ENCODE measurements at regions not wholly inside any gene's neighbourhood (a gene's known extent, or its start where the extent isn't known, plus 50 kb on each side); places are given as distances from the start of the nearest gene placed in this dataset.

DNA sequence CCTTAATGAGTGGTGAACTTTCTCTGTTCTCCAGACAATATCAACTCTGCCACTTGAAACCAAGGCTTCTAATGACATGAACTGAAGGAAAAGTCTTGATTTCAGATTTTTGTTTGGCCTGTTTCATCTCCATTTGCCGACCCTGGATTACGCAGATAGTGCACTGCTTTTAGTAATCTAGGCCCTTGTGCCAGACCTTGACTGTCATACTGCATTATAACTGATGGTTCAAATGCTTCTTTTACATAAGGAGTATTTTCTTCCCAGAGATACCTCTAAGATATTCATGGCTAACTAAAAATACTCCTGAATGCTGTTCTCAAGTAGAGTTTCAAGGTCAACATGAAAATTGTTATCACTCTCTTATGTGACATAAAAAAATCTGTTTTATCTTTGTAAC is 238.7 kb upstream of the SEMA6A start:
- Histone ChIP-seq H3K27me3 (replicated peaks) (no peaks in the 10 kb centered on the region; the same call in 1 of the 2 replicates), H3K27ac (no peak overlapping the region), H3K36me3 (no peaks in the 10 kb centered on the region), H3K4me1 (replicated peaks) (no peaks in the 10 kb centered on the region), H3K4me3 (no peak overlapping the region), H3K9me3 (replicated peaks) (peaks cover 2% of the 10 kb centered on the region; the same call in 1 of the 2 replicates)
- DNase-seq (ENCODE audit: low read depth in 1 of 2, low spot score in 2 of 2): no peak

DNA sequence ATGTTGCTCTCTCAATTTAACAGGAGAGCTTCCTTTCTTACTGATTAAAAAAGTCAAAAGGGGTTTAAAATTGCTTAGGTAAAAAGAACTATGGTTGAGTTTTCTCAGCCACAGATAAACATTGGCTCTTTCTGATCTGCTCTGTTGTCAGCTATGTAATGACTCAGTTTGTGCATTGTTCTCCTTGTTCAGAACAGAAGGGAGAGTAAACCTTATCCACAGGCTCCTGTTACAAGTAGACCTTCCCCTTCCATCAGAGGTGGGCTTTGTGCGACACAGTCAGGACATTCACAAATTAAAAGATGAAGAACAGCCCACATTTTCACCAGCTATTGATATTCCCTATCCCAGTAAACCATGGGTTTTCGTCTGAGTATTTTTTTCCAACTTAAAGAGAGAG is 236.3 kb upstream of the SEMA6A start:
- DNase-seq (ENCODE audit: low read depth in 1 of 2, low spot score in 2 of 2): no peak
- Histone ChIP-seq H3K27ac (no peak overlapping the region), H3K9me3 (replicated peaks) (peaks cover 2% of the 10 kb centered on the region; the same call in 1 of the 2 replicates), H3K27me3 (replicated peaks) (no peaks in the 10 kb centered on the region; the same call in 1 of the 2 replicates), H3K4me3 (no peak overlapping the region), H3K36me3 (no peaks in the 10 kb centered on the region), H3K4me1 (replicated peaks) (no peaks in the 10 kb centered on the region)

DNA sequence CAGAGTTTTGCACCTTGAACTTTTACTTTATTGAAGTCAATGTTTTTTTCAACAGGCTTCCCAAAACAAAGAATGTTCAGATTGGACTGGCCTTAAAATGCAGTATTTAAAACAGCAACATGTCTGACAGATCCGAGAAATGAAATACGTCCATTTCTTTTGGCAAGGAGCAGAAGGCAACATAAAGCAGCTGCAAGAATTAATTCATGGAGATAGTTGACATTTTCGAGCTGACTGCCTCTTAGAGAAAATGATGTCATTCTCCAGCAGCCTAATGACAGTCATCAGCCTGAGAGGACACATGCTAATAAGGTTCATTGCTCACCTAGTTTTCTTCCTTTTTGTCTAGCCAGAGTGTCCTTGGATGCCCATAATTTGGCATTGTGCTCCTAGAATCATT is 232.2 kb upstream of the SEMA6A start:
- Histone ChIP-seq H3K4me1 (replicated peaks) (no peaks in the 10 kb centered on the region), H3K4me3 (no peak overlapping the region), H3K27me3 (replicated peaks) (no peaks in the 10 kb centered on the region; the same call in 1 of the 2 replicates), H3K36me3 (no peaks in the 10 kb centered on the region), H3K27ac (no peak overlapping the region), H3K9me3 (replicated peaks) (peaks cover 9% of the 10 kb centered on the region; the same call in 1 of the 2 replicates)
- no peak for DNase-seq (ENCODE audit: low read depth in 1 of 2, low spot score in 2 of 2)

DNA sequence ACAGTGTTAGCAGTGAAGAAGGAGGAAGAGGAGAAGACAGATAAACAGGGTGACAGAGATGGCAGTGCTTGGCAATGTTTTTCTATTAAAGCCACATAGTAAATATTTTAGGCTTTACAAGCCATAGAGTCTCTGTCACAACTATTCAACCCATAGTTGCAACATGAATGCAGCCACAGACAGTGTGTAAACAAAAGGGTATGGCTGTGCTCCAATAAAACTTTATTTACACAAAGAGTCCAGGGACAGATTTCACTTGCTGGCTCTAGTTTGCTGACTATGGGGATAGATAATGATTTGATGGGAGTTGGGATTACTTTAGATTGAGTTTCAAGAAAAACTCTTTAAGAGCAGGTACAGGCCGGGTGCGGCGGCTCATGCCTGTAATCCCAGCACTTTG is 224.8 kb upstream of the SEMA6A start:
- Histone ChIP-seq H3K27ac (no peak overlapping the region), H3K4me3 (no peak overlapping the region)

DNA sequence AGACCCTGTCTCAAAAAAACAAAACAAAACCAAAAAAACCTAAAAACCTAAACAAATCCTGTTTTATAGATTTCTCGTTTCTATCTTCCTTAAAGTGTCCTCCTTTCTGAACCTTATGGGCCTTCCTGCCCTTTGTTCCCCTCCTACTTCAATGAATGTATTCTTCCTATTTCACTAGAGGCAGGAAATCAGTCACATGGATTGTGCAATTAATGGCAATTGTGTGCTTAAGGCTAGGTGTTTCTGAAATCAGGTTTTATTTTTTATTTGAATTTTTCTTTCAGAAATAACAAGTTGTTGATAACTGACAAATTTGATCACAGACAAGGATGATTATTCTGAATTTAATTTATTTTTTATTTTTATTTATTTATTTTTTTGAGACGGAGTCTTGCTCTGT is 220.6 kb upstream of the SEMA6A start:
- Histone ChIP-seq H3K4me1 (replicated peaks) (no peaks in the 10 kb centered on the region), H3K9me3 (replicated peaks) (peaks cover 3% of the 10 kb centered on the region), H3K27ac (no peak overlapping the region), H3K27me3 (replicated peaks) (no peaks in the 10 kb centered on the region), H3K4me3 (no peak overlapping the region), H3K36me3 (no peaks in the 10 kb centered on the region)
- DNase-seq (ENCODE audit: low read depth in 1 of 2, low spot score in 2 of 2): no peak

More for the DNA sequence above, 224.8 kb upstream of the SEMA6A start:
- DNase-seq (ENCODE audit: low read depth in 1 of 2, low spot score in 2 of 2): no peak
- Histone ChIP-seq H3K4me1 (replicated peaks) (no peaks in the 10 kb centered on the region), H3K36me3 (no peaks in the 10 kb centered on the region), H3K9me3 (replicated peaks) (peaks cover 4% of the 10 kb centered on the region), H3K27me3 (replicated peaks) (no peaks in the 10 kb centered on the region)

DNA sequence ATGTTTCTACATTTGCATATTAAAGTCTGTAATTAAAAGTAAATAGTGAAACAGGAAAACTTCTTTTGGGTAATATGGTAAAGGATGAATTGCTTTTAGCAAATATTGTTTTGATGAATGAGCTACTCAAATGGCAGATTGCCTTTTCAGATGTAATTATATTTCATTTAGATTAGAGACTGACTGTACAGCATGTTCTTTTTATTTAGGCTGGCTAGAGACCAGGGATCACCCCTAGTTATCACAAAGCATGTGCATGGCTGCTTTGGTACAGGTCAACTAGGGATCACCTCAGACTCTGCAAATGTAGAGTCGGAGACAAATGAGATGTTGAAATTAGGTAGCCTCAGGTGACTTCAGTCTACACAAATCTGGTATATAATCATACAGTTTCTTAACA is 214.9 kb upstream of the SEMA6A start:
- Histone ChIP-seq H3K27ac (no peak overlapping the region), H3K4me3 (no peak overlapping the region), H3K36me3 (no peaks in the 10 kb centered on the region), H3K27me3 (replicated peaks) (no peaks in the 10 kb centered on the region), H3K4me1 (replicated peaks) (no peaks in the 10 kb centered on the region), H3K9me3 (replicated peaks) (peaks cover 3% of the 10 kb centered on the region)
- DNase-seq (ENCODE audit: low read depth in 1 of 2, low spot score in 2 of 2): no peak

DNA sequence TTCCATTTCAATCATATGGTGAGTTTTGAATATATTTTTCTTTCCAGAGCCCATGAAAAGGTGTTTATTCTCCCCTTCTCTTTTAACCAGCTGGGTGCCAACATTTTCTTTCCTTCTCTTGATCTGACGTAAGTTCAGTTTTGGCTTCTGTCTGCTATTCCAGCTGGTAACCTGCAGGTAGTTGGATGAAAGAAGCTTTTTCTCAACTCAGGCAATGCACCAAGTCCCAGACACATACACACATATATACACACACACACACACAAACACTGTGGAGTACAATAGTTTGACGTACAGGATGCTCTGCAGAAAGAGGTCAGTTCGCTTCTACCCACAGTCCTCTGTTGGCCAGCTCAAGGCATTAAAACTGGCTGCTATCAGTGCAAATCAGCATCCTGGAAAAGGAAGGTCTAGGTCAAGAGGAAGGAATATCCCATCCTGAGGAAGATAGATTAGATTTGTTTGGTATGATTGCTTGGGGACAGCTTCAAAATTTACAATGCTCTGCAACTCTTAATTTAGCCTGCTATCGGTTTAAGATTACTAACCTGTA is 214.3 kb upstream of the SEMA6A start:
- H3K4me1 ChIP-seq (replicated peaks): no peaks in the 10 kb centered on the region
- no peak for DNase-seq (ENCODE audit: low read depth in 1 of 2, low spot score in 2 of 2)
- no peak overlapping the region for H3K27ac ChIP-seq
- no peak overlapping the region for H3K4me3 ChIP-seq
- H3K27me3 ChIP-seq (replicated peaks): no peaks in the 10 kb centered on the region
- H3K36me3 ChIP-seq: no peaks in the 10 kb centered on the region
- no peaks in the 10 kb centered on the region; the same call in none of the 2 replicates for H3K9me3 ChIP-seq (replicated peaks)

DNA sequence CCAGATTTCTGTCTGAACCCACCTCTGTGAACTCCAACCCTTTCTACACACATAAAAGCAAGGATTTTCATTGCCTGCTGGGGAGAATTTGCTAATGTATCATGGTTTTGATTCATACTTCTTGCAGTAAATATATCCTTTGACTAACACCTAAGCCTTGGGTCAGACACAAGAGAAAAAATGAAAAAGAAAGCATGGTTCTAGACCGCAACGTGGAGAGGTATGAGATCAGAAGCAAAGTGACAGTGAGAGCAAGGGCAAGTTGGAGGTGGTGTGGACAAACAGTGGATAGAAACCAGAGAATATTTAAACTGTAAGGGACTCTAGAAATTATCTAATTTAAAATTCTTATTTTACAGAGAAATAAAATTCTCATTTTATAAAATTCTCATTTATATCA is 212.9 kb upstream of the SEMA6A start:
- Histone ChIP-seq H3K4me3 (no peak overlapping the region), H3K27me3 (replicated peaks) (no peaks in the 10 kb centered on the region), H3K36me3 (no peaks in the 10 kb centered on the region), H3K4me1 (replicated peaks) (no peaks in the 10 kb centered on the region), H3K27ac (no peak overlapping the region), H3K9me3 (replicated peaks) (peaks cover 2% of the 10 kb centered on the region)
- no peak for DNase-seq (ENCODE audit: low read depth in 1 of 2, low spot score in 2 of 2)

DNA sequence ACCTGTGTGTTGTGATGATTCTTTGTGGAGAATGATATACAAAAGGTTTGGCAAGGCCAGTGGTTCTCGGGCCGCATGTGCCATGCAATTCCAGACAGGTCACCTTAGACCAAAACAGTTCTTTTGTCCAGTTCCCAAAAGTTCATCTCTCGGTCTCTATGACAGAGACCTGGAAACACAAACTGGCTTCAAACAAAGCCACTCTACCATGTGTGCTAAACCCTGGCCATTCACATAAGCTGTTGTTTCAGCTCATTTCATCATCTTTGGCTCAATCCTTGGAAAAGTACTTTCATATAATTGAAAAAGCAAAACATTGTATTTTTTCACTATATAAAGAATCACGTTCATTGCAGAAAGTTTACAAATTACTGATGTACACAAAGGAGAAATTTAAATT is 210.5 kb upstream of the SEMA6A start:
- no peak for DNase-seq (ENCODE audit: low read depth in 1 of 2, low spot score in 2 of 2)
- Histone ChIP-seq H3K4me3 (no peak overlapping the region), H3K36me3 (no peaks in the 10 kb centered on the region), H3K27me3 (replicated peaks) (no peaks in the 10 kb centered on the region), H3K4me1 (replicated peaks) (no peaks in the 10 kb centered on the region), H3K9me3 (replicated peaks) (peaks cover 2% of the 10 kb centered on the region), H3K27ac (no peak overlapping the region)

DNA sequence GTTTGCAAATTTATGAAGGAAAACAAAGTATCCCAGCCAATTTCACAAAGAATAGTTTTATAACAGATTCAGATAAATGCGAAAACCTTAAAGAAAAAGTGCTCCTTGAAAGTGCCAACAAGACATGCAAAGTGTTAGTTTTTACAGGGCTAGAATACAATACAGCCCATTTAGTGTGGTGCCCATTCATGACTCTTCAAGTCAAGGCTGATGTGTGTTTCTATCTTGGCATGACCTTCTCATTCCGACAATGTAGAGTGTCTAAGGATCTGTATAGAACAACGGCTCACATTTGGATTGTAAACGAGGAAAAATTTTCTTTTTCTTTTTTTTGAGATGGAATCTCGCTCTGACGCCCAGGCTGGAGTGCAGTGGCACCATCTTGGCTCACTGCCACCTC is 205.2 kb upstream of the SEMA6A start:
- H3K4me3 ChIP-seq: no peak overlapping the region
- DNase-seq (ENCODE audit: low read depth in 1 of 2, low spot score in 2 of 2): no peak
- no peaks in the 10 kb centered on the region for H3K36me3 ChIP-seq
- no peaks in the 10 kb centered on the region; the same call in 1 of the 2 replicates for H3K4me1 ChIP-seq (replicated peaks)
- H3K27me3 ChIP-seq (replicated peaks): no peaks in the 10 kb centered on the region
- H3K27ac ChIP-seq: no peak overlapping the region
- H3K9me3 ChIP-seq (replicated peaks): peaks cover 6% of the 10 kb centered on the region; the same call in 1 of the 2 replicates

DNA sequence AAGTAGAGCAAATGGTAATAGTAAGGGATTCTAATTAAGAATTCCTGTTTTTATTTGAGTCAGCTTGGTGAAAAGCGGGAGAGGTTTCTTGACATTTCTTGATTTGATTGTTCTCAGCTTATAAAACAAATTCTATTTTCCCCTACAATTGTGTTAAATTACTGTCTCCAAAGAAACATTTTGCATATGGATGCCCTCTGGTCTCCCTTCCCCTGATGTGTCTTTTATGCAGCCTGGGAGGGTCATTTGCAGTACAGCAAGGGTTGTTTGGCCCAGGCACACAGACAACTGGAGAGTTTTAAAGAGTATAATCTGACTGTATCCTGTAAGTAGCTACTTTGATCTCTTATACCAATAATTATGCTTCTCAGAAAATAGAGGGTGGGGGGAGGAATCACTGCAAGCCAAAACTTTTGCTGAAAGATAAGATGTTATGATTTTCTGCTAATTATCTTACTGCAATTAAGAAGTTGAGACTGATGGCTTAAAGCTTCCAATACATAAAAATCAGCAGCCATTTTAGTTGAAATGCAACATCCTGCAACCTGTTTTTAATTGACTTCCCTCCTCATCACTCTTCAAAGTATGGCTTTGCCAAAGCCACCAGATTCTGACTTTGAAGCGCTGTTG is 204.1 kb upstream of the SEMA6A start:
- H3K27ac ChIP-seq: no peak overlapping the region
- no peaks in the 10 kb centered on the region; the same call in 1 of the 2 replicates for H3K4me1 ChIP-seq (replicated peaks)
- H3K27me3 ChIP-seq (replicated peaks): no peaks in the 10 kb centered on the region
- H3K36me3 ChIP-seq: no peaks in the 10 kb centered on the region
- no peak overlapping the region for H3K4me3 ChIP-seq
- H3K9me3 ChIP-seq (replicated peaks): peaks cover 6% of the 10 kb centered on the region; the same call in 1 of the 2 replicates
- DNase-seq (ENCODE audit: low read depth in 1 of 2, low spot score in 2 of 2): no peak

DNA sequence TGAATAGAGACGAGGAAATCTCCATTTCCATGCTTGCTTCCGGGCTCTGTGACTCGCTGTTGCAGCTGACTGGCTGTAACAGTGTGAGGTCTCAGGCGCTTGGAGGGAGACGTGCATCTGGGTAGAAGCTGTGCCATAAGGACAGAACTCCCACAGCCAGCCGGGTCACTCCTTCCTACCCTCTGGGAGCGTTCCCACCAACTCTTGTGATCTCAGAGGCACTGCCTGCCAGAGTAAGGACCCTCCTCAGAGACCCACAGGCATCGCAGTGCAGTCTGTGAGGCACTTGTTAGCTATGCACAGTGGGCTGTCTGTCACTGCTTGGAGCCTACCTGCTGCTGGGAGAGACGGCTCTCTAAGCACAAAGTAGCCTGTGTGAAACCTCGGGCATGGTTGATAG is 203.4 kb upstream of the SEMA6A start:
- Histone ChIP-seq H3K9me3 (replicated peaks) (peaks cover 3% of the 10 kb centered on the region; the same call in 1 of the 2 replicates), H3K4me3 (no peak overlapping the region), H3K4me1 (replicated peaks) (no peaks in the 10 kb centered on the region; the same call in 1 of the 2 replicates), H3K27ac (no peak overlapping the region), H3K27me3 (replicated peaks) (no peaks in the 10 kb centered on the region), H3K36me3 (no peaks in the 10 kb centered on the region)
- no peak for DNase-seq (ENCODE audit: low read depth in 1 of 2, low spot score in 2 of 2)

DNA sequence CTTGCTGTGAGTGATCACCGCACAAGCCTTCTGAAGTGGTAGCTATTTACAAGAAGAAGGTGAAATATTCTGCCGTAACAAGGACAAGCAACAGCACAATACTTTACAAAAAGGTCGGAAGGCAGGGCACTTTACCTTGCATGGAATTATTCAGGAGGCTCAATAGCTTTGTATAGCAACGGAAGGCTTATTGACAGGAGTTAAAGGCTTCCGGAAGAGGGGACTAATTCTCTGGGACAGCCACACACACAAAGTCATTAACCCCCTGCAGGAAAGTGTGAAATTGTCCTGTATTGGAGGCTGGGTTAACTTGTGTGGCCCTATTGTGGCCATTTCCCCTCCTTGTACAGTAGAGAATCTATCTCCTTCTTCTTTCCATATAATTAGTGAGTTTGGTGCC is 199.3 kb upstream of the SEMA6A start:
- H3K9me3 ChIP-seq (replicated peaks): 0 out of 2 replicates have a peak, but pooled peaks cover 3% of the 10 kb centered on the region
- no peak overlapping the region for H3K4me3 ChIP-seq
- H3K36me3 ChIP-seq: no peaks in the 10 kb centered on the region
- no peak for DNase-seq (ENCODE audit: low read depth in 1 of 2, low spot score in 2 of 2)
- 0 out of 2 replicates have a peak, but pooled peaks cover 3% of the 10 kb centered on the region for H3K27me3 ChIP-seq (replicated peaks)
- peaks cover 20% of the 10 kb centered on the region for H3K4me1 ChIP-seq (replicated peaks)
- H3K27ac ChIP-seq: no peak overlapping the region

DNA sequence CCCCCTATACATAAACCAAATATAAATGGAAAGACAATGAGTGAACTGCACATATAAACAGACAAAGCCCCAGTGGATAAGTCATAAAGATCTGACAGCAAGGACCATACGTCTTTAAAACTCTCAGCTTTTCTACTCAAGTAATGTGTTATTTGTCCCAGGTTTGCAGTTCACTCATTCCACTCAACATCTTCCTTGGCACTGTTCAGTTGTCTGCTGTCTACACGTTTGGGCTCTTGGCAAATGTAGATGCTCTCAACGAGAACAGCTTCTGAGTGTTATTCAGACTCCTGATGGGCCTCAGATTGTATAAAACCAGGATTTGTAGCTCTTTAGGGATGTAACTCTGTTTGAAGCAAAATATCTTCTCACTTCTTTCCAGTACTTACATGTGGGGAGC is 198.2 kb upstream of the SEMA6A start:
- Histone ChIP-seq H3K27me3 (replicated peaks) (0 out of 2 replicates have a peak, but pooled peaks cover 3% of the 10 kb centered on the region), H3K36me3 (no peaks in the 10 kb centered on the region), H3K4me3 (no peak overlapping the region), H3K4me1 (replicated peaks) (peaks cover 20% of the 10 kb centered on the region), H3K27ac (no peak overlapping the region), H3K9me3 (replicated peaks) (0 out of 2 replicates have a peak, but pooled peaks cover 3% of the 10 kb centered on the region)
- no peak for DNase-seq (ENCODE audit: low read depth in 1 of 2, low spot score in 2 of 2)

Measured in SJSA1 (cell line).